ENCODE measurements at regions not wholly inside any gene's neighbourhood (a gene's known extent, or its start where the extent isn't known, plus 50 kb on each side); places are given as distances from the start of the nearest gene placed in this dataset.

- 55 to 83% (median 73%) methylated on average over 3 of the region's 3 CpGs for WGBS, 3 donors
- Histone ChIP-seq H3K27me3 (ENCODE audit: control insufficient read depth in 3 of 3, insufficient read depth in 3 of 3, low read length in 3 of 3) (no peaks in the 10 kb centered on the region), H3K9me3 (ENCODE audit: control insufficient read depth in 2 of 2, insufficient read depth in 1 of 2, low read depth in 1 of 2, low read length in 1 of 2) (peaks cover 0 to 7% of the 10 kb centered on the region in 2 donors), H3K27ac (ENCODE audit: low read depth in 1 of 3, low read length in 2 of 3) (peak overlapping the region in 1 of 3 donors; percentile 85), H3K4me1 (ENCODE audit: control insufficient read depth in 3 of 3, insufficient read depth in 2 of 3, low read depth in 1 of 3, low read length in 2 of 3) (peaks cover 0 to 6% (median 0%) of the 10 kb centered on the region in 3 donors), H3K4me3 (ENCODE audit: low read depth in 1 of 3, low read length in 3 of 3) (no peak overlapping the region), H3K36me3 (ENCODE audit: control insufficient read depth in 3 of 3, insufficient read depth in 2 of 3, low read depth in 1 of 3, low read length in 3 of 3) (no peaks in the 10 kb centered on the region)
- DNase-seq (no peak), FAIRE-seq (no peak)
These were observed 220.7 kb downstream of the LTN1 start for GRCh38 chr21:28771790-28772501.

- Histone ChIP-seq H3K27ac (ENCODE audit: low read depth in 1 of 3, low read length in 2 of 3) (peak overlapping the region in 1 of 3 donors; percentile 85), H3K36me3 (ENCODE audit: control insufficient read depth in 3 of 3, insufficient read depth in 2 of 3, low read depth in 1 of 3, low read length in 3 of 3) (no peaks in the 10 kb centered on the region), H3K4me3 (ENCODE audit: low read depth in 1 of 3, low read length in 3 of 3) (no peak overlapping the region), H3K27me3 (ENCODE audit: control insufficient read depth in 3 of 3, insufficient read depth in 3 of 3, low read length in 3 of 3) (no peaks in the 10 kb centered on the region), H3K4me1 (ENCODE audit: control insufficient read depth in 3 of 3, insufficient read depth in 2 of 3, low read depth in 1 of 3, low read length in 2 of 3) (peaks cover 0 to 6% (median 0%) of the 10 kb centered on the region in 3 donors), H3K9me3 (ENCODE audit: control insufficient read depth in 2 of 2, insufficient read depth in 1 of 2, low read depth in 1 of 2, low read length in 1 of 2) (peaks cover 0 to 9% of the 10 kb centered on the region in 2 donors)
- 81 to 93% (median 89%) methylated on average over 5 of the region's 5 CpGs for WGBS, 3 donors
- no peak for FAIRE-seq
- no peak for DNase-seq
These were observed 221.6 kb downstream of the LTN1 start for GRCh38 chr21:28770867-28771661.

- Histone ChIP-seq H3K4me1 (ENCODE audit: control insufficient read depth in 3 of 3, insufficient read depth in 2 of 3, low read depth in 1 of 3, low read length in 2 of 3) (peaks cover 0 to 6% (median 0%) of the 10 kb centered on the region in 3 donors), H3K36me3 (ENCODE audit: control insufficient read depth in 3 of 3, insufficient read depth in 2 of 3, low read depth in 1 of 3, low read length in 3 of 3) (no peaks in the 10 kb centered on the region), H3K4me3 (ENCODE audit: low read depth in 1 of 3, low read length in 3 of 3) (no peak overlapping the region), H3K27me3 (ENCODE audit: control insufficient read depth in 3 of 3, insufficient read depth in 3 of 3, low read length in 3 of 3) (no peaks in the 10 kb centered on the region), H3K9me3 (ENCODE audit: control insufficient read depth in 2 of 2, insufficient read depth in 1 of 2, low read depth in 1 of 2, low read length in 1 of 2) (peaks cover 0 to 9% of the 10 kb centered on the region in 2 donors), H3K27ac (ENCODE audit: low read depth in 1 of 3, low read length in 2 of 3) (no peak overlapping the region)
- FAIRE-seq (no peak), DNase-seq (no peak)
These were observed 223.0 kb downstream of the LTN1 start for GRCh38 chr21:28769683-28770082.

- DNase-seq (no peak), FAIRE-seq (no peak)
- H3K9me3 ChIP-seq (ENCODE audit: control insufficient read depth in 2 of 2, insufficient read depth in 1 of 2, low read depth in 1 of 2, low read length in 1 of 2): peaks cover 0 to 9% of the 10 kb centered on the region in 2 donors
- peak overlapping the region in 1 of 3 donors; percentile 14 for H3K27ac ChIP-seq (ENCODE audit: low read depth in 1 of 3, low read length in 2 of 3)
- no peaks in the 10 kb centered on the region for H3K36me3 ChIP-seq (ENCODE audit: control insufficient read depth in 3 of 3, insufficient read depth in 2 of 3, low read depth in 1 of 3, low read length in 3 of 3)
- no peak overlapping the region for H3K4me3 ChIP-seq (ENCODE audit: low read depth in 1 of 3, low read length in 3 of 3)
- peaks cover 0 to 6% (median 0%) of the 10 kb centered on the region in 3 donors for H3K4me1 ChIP-seq (ENCODE audit: control insufficient read depth in 3 of 3, insufficient read depth in 2 of 3, low read depth in 1 of 3, low read length in 2 of 3)
- H3K27me3 ChIP-seq (ENCODE audit: control insufficient read depth in 3 of 3, insufficient read depth in 3 of 3, low read length in 3 of 3): no peaks in the 10 kb centered on the region
These were observed 223.9 kb downstream of the LTN1 start for GRCh38 chr21:28768753-28769152.

GRCh38 chr21:28767523-28767922, 225.2 kb downstream of the LTN1 start:
- Histone ChIP-seq H3K36me3 (ENCODE audit: control insufficient read depth in 3 of 3, insufficient read depth in 2 of 3, low read depth in 1 of 3, low read length in 3 of 3) (no peaks in the 10 kb centered on the region), H3K27me3 (ENCODE audit: control insufficient read depth in 3 of 3, insufficient read depth in 3 of 3, low read length in 3 of 3) (no peaks in the 10 kb centered on the region), H3K27ac (ENCODE audit: low read depth in 1 of 3, low read length in 2 of 3) (no peak overlapping the region), H3K4me3 (ENCODE audit: low read depth in 1 of 3, low read length in 3 of 3) (no peak overlapping the region), H3K9me3 (ENCODE audit: control insufficient read depth in 2 of 2, insufficient read depth in 1 of 2, low read depth in 1 of 2, low read length in 1 of 2) (peaks cover 0 to 9% of the 10 kb centered on the region in 2 donors), H3K4me1 (ENCODE audit: control insufficient read depth in 3 of 3, insufficient read depth in 2 of 3, low read depth in 1 of 3, low read length in 2 of 3) (peaks cover 0 to 6% (median 0%) of the 10 kb centered on the region in 3 donors)
- DNase-seq (no peak), FAIRE-seq (no peak)
- 77 to 80% (median 77%) methylated on average over 5 of the region's 5 CpGs for whole genome bisulfite sequencing, 3 donors

GRCh38 chr21:28763809-28764418, 228.8 kb downstream of the LTN1 start:
- FAIRE-seq (no peak), DNase-seq (no peak)
- Histone ChIP-seq H3K4me1 (ENCODE audit: control insufficient read depth in 3 of 3, insufficient read depth in 2 of 3, low read depth in 1 of 3, low read length in 2 of 3) (no peaks in the 10 kb centered on the region), H3K36me3 (ENCODE audit: control insufficient read depth in 3 of 3, insufficient read depth in 2 of 3, low read depth in 1 of 3, low read length in 3 of 3) (no peaks in the 10 kb centered on the region), H3K27ac (ENCODE audit: low read depth in 1 of 3, low read length in 2 of 3) (no peak overlapping the region), H3K27me3 (ENCODE audit: control insufficient read depth in 3 of 3, insufficient read depth in 3 of 3, low read length in 3 of 3) (no peaks in the 10 kb centered on the region), H3K9me3 (ENCODE audit: control insufficient read depth in 2 of 2, insufficient read depth in 1 of 2, low read depth in 1 of 2, low read length in 1 of 2) (peaks cover 0 to 9% of the 10 kb centered on the region in 2 donors), H3K4me3 (ENCODE audit: low read depth in 1 of 3, low read length in 3 of 3) (no peak overlapping the region)
- 39 to 58% (median 54%) methylated on average over 2 of the region's 2 CpGs for WGBS, 3 donors

GRCh38 chr21:28762357-28762735, 230.3 kb downstream of the LTN1 start:
- no peaks in the 10 kb centered on the region for H3K36me3 ChIP-seq (ENCODE audit: control insufficient read depth in 3 of 3, insufficient read depth in 2 of 3, low read depth in 1 of 3, low read length in 3 of 3)
- H3K4me3 ChIP-seq (ENCODE audit: low read depth in 1 of 3, low read length in 3 of 3): no peak overlapping the region
- FAIRE-seq (no peak), DNase-seq (no peak)
- no peak overlapping the region for H3K27ac ChIP-seq (ENCODE audit: low read depth in 1 of 3, low read length in 2 of 3)
- no peaks in the 10 kb centered on the region for H3K4me1 ChIP-seq (ENCODE audit: control insufficient read depth in 3 of 3, insufficient read depth in 2 of 3, low read depth in 1 of 3, low read length in 2 of 3)
- H3K9me3 ChIP-seq (ENCODE audit: control insufficient read depth in 2 of 2, insufficient read depth in 1 of 2, low read depth in 1 of 2, low read length in 1 of 2): peaks cover 0 to 4% of the 10 kb centered on the region in 2 donors
- WGBS, 3 donors: 46 to 95% (median 81%) methylated on average over 1 of the region's 1 CpG
- H3K27me3 ChIP-seq (ENCODE audit: control insufficient read depth in 3 of 3, insufficient read depth in 3 of 3, low read length in 3 of 3): no peaks in the 10 kb centered on the region

- Histone ChIP-seq H3K36me3 (ENCODE audit: control insufficient read depth in 3 of 3, insufficient read depth in 2 of 3, low read depth in 1 of 3, low read length in 3 of 3) (no peaks in the 10 kb centered on the region), H3K9me3 (ENCODE audit: control insufficient read depth in 2 of 2, insufficient read depth in 1 of 2, low read depth in 1 of 2, low read length in 1 of 2) (peaks cover 0 to 1% of the 10 kb centered on the region in 2 donors), H3K4me3 (ENCODE audit: low read depth in 1 of 3, low read length in 3 of 3) (no peak overlapping the region), H3K27me3 (ENCODE audit: control insufficient read depth in 3 of 3, insufficient read depth in 3 of 3, low read length in 3 of 3) (no peaks in the 10 kb centered on the region), H3K27ac (ENCODE audit: low read depth in 1 of 3, low read length in 2 of 3) (no peak overlapping the region), H3K4me1 (ENCODE audit: control insufficient read depth in 3 of 3, insufficient read depth in 2 of 3, low read depth in 1 of 3, low read length in 2 of 3) (no peaks in the 10 kb centered on the region)
- FAIRE-seq: no peak
- no peak for DNase-seq
- WGBS, 3 donors: 61 to 77% (median 74%) methylated on average over 3 of the region's 3 CpGs
These were observed 230.9 kb downstream of the LTN1 start for GRCh38 chr21:28761674-28762356.
